ENCODE measurements at regions not wholly inside any gene's neighbourhood (a gene's known extent, or its start where the extent isn't known, plus 50 kb on each side); places are given as distances from the start of the nearest gene placed in this dataset.

GRCh38 chr5:52498607-52499006, 289.1 kb upstream of the ITGA1 start:
- no peak for DNase-seq (ENCODE audit: low read depth)

- DNase-seq (ENCODE audit: low read depth): no peak
These were observed 285.2 kb upstream of the ITGA1 start for GRCh38 chr5:52502460-52502999.

- DNase-seq (ENCODE audit: low read depth): no peak
These were observed 283.0 kb upstream of the ITGA1 start for GRCh38 chr5:52504584-52505240.

GRCh38 chr5:52517667-52518066, 270.0 kb upstream of the ITGA1 start:
- no peak for DNase-seq (ENCODE audit: low read depth)

- DNase-seq (ENCODE audit: low read depth): no peak
These were observed 267.5 kb upstream of the ITGA1 start for GRCh38 chr5:52520171-52520570.

- no peak for DNase-seq (ENCODE audit: low read depth)
These were observed 266.5 kb upstream of the ITGA1 start for GRCh38 chr5:52521236-52521635.

- DNase-seq (ENCODE audit: low read depth): no peak
These were observed 264.0 kb upstream of the ITGA1 start for GRCh38 chr5:52523701-52524100.

- no peak for DNase-seq (ENCODE audit: low read depth)
These were observed 256.6 kb upstream of the ITGA1 start for GRCh38 chr5:52531105-52531504.

- DNase-seq (ENCODE audit: low read depth): no peak
These were observed 244.1 kb upstream of the ITGA1 start for GRCh38 chr5:52543594-52543993.

- no peak for DNase-seq (ENCODE audit: low read depth)
These were observed 243.0 kb upstream of the ITGA1 start for GRCh38 chr5:52544738-52545137.

GRCh38 chr5:52554293-52554692, 233.4 kb upstream of the ITGA1 start:
- no peak for DNase-seq (ENCODE audit: low read depth)

GRCh38 chr5:52560366-52560765, 227.3 kb upstream of the ITGA1 start:
- no peak for DNase-seq (ENCODE audit: low read depth)

- DNase-seq (ENCODE audit: low read depth): no peak
These were observed 225.2 kb upstream of the ITGA1 start for GRCh38 chr5:52562473-52562872.

- DNase-seq (ENCODE audit: low read depth): no peak
These were observed 223.1 kb upstream of the ITGA1 start for GRCh38 chr5:52564587-52564986.

- no peak for DNase-seq (ENCODE audit: low read depth)
These were observed 210.2 kb upstream of the ITGA1 start for GRCh38 chr5:52577546-52577945.

- DNase-seq (ENCODE audit: low read depth): no peak
These were observed 208.3 kb upstream of the ITGA1 start for GRCh38 chr5:52579391-52579790.

- no peak for DNase-seq (ENCODE audit: low read depth)
These were observed 206.8 kb upstream of the ITGA1 start for GRCh38 chr5:52580921-52581320.

GRCh38 chr5:52582313-52582712, 205.4 kb upstream of the ITGA1 start:
- no peak for DNase-seq (ENCODE audit: low read depth)

GRCh38 chr5:52587131-52587530, 200.6 kb upstream of the ITGA1 start:
- DNase-seq (ENCODE audit: low read depth): no peak

GRCh38 chr5:52597625-52598024, 190.1 kb upstream of the ITGA1 start:
- DNase-seq (ENCODE audit: low read depth): no peak

- DNase-seq (ENCODE audit: low read depth): no peak
These were observed 188.7 kb upstream of the ITGA1 start for GRCh38 chr5:52598968-52599367.

GRCh38 chr5:52603778-52604554, 183.8 kb upstream of the ITGA1 start:
- DNase-seq (ENCODE audit: low read depth): no peak
